Right kidney (tissue), 1 donor: ENCODE measurements at regions not wholly inside any gene's neighbourhood (a gene's known extent, or its start where the extent isn't known, plus 50 kb on each side); places are given as distances from the start of the nearest gene placed in this dataset.

Source experiments
- DNase-seq: peaks from one replicate; pipeline ENCODE4 v3.0.0-alpha.2; 2016

- no peak for DNase-seq
Observed at GRCh38 chr14:101411151-101411550, 150.1 kb upstream of the DIO3 start.

GRCh38 chr14:101411779-101412178 lies 149.5 kb upstream of the DIO3 start:
- no peak for DNase-seq

- DNase-seq: no peak
Observed at GRCh38 chr14:101412739-101413138, 148.6 kb upstream of the DIO3 start.

- DNase-seq: no peak
Observed at GRCh38 chr14:101417434-101417833, 143.9 kb upstream of the DIO3 start.

GRCh38 chr14:101418601-101419000 lies 142.7 kb upstream of the DIO3 start:
- no peak for DNase-seq

- no peak for DNase-seq
Observed at GRCh38 chr14:101426466-101426865, 134.8 kb upstream of the DIO3 start.

- DNase-seq: no peak
Observed at GRCh38 chr14:101428409-101428808, 132.9 kb upstream of the DIO3 start.

GRCh38 chr14:101435546-101435945 lies 125.7 kb upstream of the DIO3 start:
- DNase-seq: no peak

GRCh38 chr14:101439023-101439422 lies 122.3 kb upstream of the DIO3 start:
- DNase-seq: no peak

- no peak for DNase-seq
Observed at GRCh38 chr14:101440496-101440895, 120.8 kb upstream of the DIO3 start.

- no peak for DNase-seq
Observed at GRCh38 chr14:101441710-101442109, 119.6 kb upstream of the DIO3 start.

GRCh38 chr14:101442451-101442850 lies 118.8 kb upstream of the DIO3 start:
- DNase-seq: no peak

- no peak for DNase-seq
Observed at GRCh38 chr14:101444116-101444515, 117.2 kb upstream of the DIO3 start.

GRCh38 chr14:101445278-101445677 lies 116.0 kb upstream of the DIO3 start:
- no peak for DNase-seq

GRCh38 chr14:101446387-101446969 lies 114.8 kb upstream of the DIO3 start:
- DNase-seq: no peak

GRCh38 chr14:101449114-101449513 lies 112.2 kb upstream of the DIO3 start:
- DNase-seq: no peak

- no peak for DNase-seq
Observed at GRCh38 chr14:101451166-101451565, 110.1 kb upstream of the DIO3 start.

- no peak for DNase-seq
Observed at GRCh38 chr14:101453225-101453624, 108.1 kb upstream of the DIO3 start.

GRCh38 chr14:101454229-101454628 lies 107.1 kb upstream of the DIO3 start:
- no peak for DNase-seq

- peak; percentile 34 for DNase-seq
Observed at GRCh38 chr14:101456246-101457175, 104.8 kb upstream of the DIO3 start.

- DNase-seq: no peak
Observed at GRCh38 chr14:101457301-101457935, 103.9 kb upstream of the DIO3 start.

GRCh38 chr14:101457936-101458740 lies 103.2 kb upstream of the DIO3 start:
- DNase-seq: peak; percentile 51
